ENCODE measurements at regions not wholly inside any gene's neighbourhood (a gene's known extent, or its start where the extent isn't known, plus 50 kb on each side); places are given as distances from the start of the nearest gene placed in this dataset.

DNA sequence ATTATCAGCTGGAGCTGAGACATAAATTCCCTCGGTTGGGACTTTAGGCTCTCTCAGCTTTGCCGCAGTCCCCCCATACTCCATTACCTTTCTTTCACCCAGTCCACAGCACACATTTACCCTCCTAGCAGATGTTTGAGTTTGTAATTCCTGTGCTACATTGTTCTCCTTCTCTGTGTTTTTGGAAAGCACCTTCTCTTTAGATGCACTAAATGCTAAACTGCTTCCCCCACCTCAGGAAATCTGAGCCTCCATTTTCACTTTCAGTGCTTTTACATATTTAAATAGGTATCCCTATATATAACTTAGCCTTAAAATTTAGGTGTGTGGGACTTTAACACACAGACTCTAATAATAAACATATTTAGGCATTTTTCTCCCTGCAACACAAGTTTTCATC is 356.9 kb downstream of the NFIB start:
- no peak for DNase-seq (ENCODE audit: low spot score)
- no TSS peak for BruUV-seq (replicated peaks)
- ATAC-seq, result no peak
- no peak for FAIRE-seq
- Histone ChIP-seq H3K9me3 (ENCODE audit: low read length) (no peaks in the 10 kb centered on the region), H3K4me3 (replicated peaks in 1 of 3; ENCODE audit: insufficient read depth in 1 of 3, low read depth in 2 of 3, low read length in 3 of 3) (no peak overlapping the region), H3K4me1 (ENCODE audit: insufficient read depth, low read length) (no peaks in the 10 kb centered on the region), H4K20me1 (ENCODE audit: insufficient read depth, low read length) (no peaks in the 10 kb centered on the region), H3K27me3 (ENCODE audit: control insufficient read depth in 1 of 2, insufficient read depth in 2 of 2, low read length in 2 of 2) (no peaks in the 10 kb centered on the region), H3K79me2 (ENCODE audit: insufficient read depth, low read length) (no peaks in the 10 kb centered on the region), H3K36me3 (replicated peaks in 1 of 2; ENCODE audit: control insufficient read depth in 1 of 2, insufficient read depth in 2 of 2, low read length in 2 of 2) (no peaks in the 10 kb centered on the region), H3K27ac (ENCODE audit: extremely low read length, insufficient read depth, low read length) (no peak overlapping the region), H3K9ac (ENCODE audit: insufficient read depth, low read depth, low read length) (no peak overlapping the region), H3K4me2 (ENCODE audit: low read depth, low read length) (no peak overlapping the region), H2AFZ (ENCODE audit: low read length) (no peak overlapping the region)
- TF ChIP-seq NR2F1 (CRISPR knock-in tag; IDR thresholded peaks at IDR 0.05) (no peak), NFRKB (IDR thresholded peaks at IDR 0.05) (no peak), ARHGAP35 (CRISPR knock-in tag; IDR thresholded peaks at IDR 0.05; ENCODE audit: borderline replicate concordance) (no peak), SMAD9 (CRISPR knock-in tag; IDR thresholded peaks at IDR 0.05) (no peak), SUZ12 (IDR thresholded peaks at IDR 0.05; ENCODE audit: low read depth, low read length) (no peak), E2F2 (CRISPR knock-in tag; IDR thresholded peaks at IDR 0.05; ENCODE audit: borderline replicate concordance) (no peak), ARNT (IDR thresholded peaks at IDR 0.05) (no peak), TEAD3 (CRISPR knock-in tag; optimal IDR thresholded peaks at IDR 0.05; ENCODE audit: borderline replicate concordance) (no peak), MTERF4 (CRISPR knock-in tag; IDR thresholded peaks at IDR 0.05) (no peak), ZNF569 (CRISPR knock-in tag; IDR thresholded peaks at IDR 0.05; ENCODE audit: borderline replicate concordance) (no peak), ZBTB26 (CRISPR knock-in tag; IDR thresholded peaks at IDR 0.05; ENCODE audit: borderline replicate concordance) (no peak), ZFP62 (CRISPR knock-in tag; IDR thresholded peaks at IDR 0.05) (no peak), ZMAT3 (CRISPR knock-in tag; conservative IDR thresholded peaks at IDR 0.05) (no peak)
- TF ChIP-seq, protein P1, sequence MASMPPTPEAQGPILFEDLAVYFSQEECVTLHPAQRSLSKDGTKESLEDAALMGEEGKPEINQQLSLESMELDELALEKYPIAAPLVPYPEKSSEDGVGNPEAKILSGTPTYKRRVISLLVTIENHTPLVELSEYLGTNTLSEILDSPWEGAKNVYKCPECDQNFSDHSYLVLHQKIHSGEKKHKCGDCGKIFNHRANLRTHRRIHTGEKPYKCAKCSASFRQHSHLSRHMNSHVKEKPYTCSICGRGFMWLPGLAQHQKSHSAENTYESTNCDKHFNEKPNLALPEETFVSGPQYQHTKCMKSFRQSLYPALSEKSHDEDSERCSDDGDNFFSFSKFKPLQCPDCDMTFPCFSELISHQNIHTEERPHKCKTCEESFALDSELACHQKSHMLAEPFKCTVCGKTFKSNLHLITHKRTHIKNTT (CRISPR knock-in tag; IDR thresholded peaks at IDR 0.05), result no peak
- POLR2A ChIA-PET, result no interaction called here
- CTCF ChIA-PET (ENCODE audit: low intra/inter-chr PET ratio, low total read pairs), result no interaction called here
- 65% methylated on average over 2 of the region's 2 CpGs for WGBS (ENCODE audit: low lambda C conversion rate)
- intact Hi-C loops (cut with micrococcal nuclease; ENCODE audit: unreplicated experiment) (no loop called here), in situ Hi-C loops (cut with HindIII; ENCODE audit: extremely low pct_ligation_motif_present, low pct_unique_long_range_greater_than_20kb) (no loop called here)
